ENCODE measurements at regions not wholly inside any gene's neighbourhood (a gene's known extent, or its start where the extent isn't known, plus 50 kb on each side); places are given as distances from the start of the nearest gene placed in this dataset.

DNA sequence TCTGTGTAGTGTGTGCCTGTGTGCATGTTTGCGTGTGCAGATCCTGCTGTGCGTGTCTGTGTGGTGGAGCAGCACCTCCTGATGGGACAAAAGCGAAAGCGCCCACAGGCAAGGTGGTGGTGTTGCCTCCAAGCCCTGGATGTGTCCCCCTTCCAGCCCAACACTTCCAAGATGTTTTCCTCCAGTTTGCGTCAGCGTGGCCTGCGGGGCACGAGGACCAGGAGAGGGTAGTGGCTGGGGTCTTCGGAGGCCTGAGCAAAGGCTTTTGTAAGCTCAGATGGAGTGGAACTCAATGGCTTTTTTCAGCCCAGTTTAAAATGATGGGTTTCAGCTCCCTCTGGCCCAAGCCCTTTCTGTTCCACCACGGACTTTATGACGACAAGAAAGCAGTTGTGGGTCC, 209.5 kb downstream of the IRX2 start:
- DNase-seq (ENCODE audit: extremely low spot score, unreplicated experiment): no peak
- no peak overlapping the region for H3K4me3 Mint-ChIP-seq (ENCODE audit: unreplicated experiment)
- peaks cover 43% of the 10 kb centered on the region for H3K9me3 Mint-ChIP-seq (ENCODE audit: unreplicated experiment)
- H3K4me1 Mint-ChIP-seq (ENCODE audit: unreplicated experiment): no peaks in the 10 kb centered on the region
- no peak overlapping the region for H3K27ac Mint-ChIP-seq (ENCODE audit: unreplicated experiment)
- H3K27me3 Mint-ChIP-seq (ENCODE audit: unreplicated experiment): no peaks in the 10 kb centered on the region
- no peaks in the 10 kb centered on the region for H3K36me3 Mint-ChIP-seq (ENCODE audit: unreplicated experiment)
- TF ChIP-seq, protein P1, sequence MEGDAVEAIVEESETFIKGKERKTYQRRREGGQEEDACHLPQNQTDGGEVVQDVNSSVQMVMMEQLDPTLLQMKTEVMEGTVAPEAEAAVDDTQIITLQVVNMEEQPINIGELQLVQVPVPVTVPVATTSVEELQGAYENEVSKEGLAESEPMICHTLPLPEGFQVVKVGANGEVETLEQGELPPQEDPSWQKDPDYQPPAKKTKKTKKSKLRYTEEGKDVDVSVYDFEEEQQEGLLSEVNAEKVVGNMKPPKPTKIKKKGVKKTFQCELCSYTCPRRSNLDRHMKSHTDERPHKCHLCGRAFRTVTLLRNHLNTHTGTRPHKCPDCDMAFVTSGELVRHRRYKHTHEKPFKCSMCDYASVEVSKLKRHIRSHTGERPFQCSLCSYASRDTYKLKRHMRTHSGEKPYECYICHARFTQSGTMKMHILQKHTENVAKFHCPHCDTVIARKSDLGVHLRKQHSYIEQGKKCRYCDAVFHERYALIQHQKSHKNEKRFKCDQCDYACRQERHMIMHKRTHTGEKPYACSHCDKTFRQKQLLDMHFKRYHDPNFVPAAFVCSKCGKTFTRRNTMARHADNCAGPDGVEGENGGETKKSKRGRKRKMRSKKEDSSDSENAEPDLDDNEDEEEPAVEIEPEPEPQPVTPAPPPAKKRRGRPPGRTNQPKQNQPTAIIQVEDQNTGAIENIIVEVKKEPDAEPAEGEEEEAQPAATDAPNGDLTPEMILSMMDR (IDR thresholded peaks at IDR 0.05): no peak

DNA sequence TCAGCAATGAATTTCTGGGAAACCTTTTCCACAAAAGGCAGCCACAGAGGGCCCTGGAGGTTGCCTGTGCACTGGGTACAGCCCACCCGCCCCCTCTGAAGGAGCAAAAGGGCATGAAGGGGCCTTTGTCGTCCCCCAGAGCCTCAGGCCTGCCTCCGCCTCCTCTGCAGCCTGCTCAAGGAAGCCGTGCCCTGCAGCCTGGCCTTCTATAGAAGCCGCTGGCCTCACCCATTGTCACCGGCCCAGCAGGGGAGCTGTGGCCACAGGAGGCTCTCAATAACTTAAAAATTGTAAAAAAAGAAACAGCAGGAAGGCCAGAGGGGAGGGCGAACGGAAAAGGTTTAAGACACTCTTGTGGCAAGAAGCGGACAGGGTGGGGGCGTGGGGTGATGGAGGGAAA, 213.3 kb downstream of the IRX2 start:
- H3K9me3 Mint-ChIP-seq (ENCODE audit: unreplicated experiment): peaks cover 25% of the 10 kb centered on the region
- TF ChIP-seq, protein P1 (IDR thresholded peaks at IDR 0.05): no peak
- no peaks in the 10 kb centered on the region for H3K27me3 Mint-ChIP-seq (ENCODE audit: unreplicated experiment)
- H3K4me3 Mint-ChIP-seq (ENCODE audit: unreplicated experiment): no peak overlapping the region
- no peak for DNase-seq (ENCODE audit: extremely low spot score, unreplicated experiment)
- no peaks in the 10 kb centered on the region for H3K36me3 Mint-ChIP-seq (ENCODE audit: unreplicated experiment)
- H3K4me1 Mint-ChIP-seq (ENCODE audit: unreplicated experiment): no peaks in the 10 kb centered on the region
- no peak overlapping the region for H3K27ac Mint-ChIP-seq (ENCODE audit: unreplicated experiment)

GRCh38 chr5:2537378-2538145, 213.9 kb downstream of the IRX2 start:
- no peaks in the 10 kb centered on the region for H3K4me1 Mint-ChIP-seq (ENCODE audit: unreplicated experiment)
- H3K27ac Mint-ChIP-seq (ENCODE audit: unreplicated experiment): no peak overlapping the region
- no peak overlapping the region for H3K4me3 Mint-ChIP-seq (ENCODE audit: unreplicated experiment)
- H3K36me3 Mint-ChIP-seq (ENCODE audit: unreplicated experiment): no peaks in the 10 kb centered on the region
- DNase-seq (ENCODE audit: extremely low spot score, unreplicated experiment): no peak
- H3K27me3 Mint-ChIP-seq (ENCODE audit: unreplicated experiment): no peaks in the 10 kb centered on the region
- TF ChIP-seq, protein P1 (IDR thresholded peaks at IDR 0.05): no peak
- H3K9me3 Mint-ChIP-seq (ENCODE audit: unreplicated experiment): peaks cover 23% of the 10 kb centered on the region

GRCh38 chr5:2536632-2537377, 214.7 kb downstream of the IRX2 start:
- Mint-ChIP-seq H3K27ac (ENCODE audit: unreplicated experiment) (no peak overlapping the region), H3K4me1 (ENCODE audit: unreplicated experiment) (no peaks in the 10 kb centered on the region), H3K4me3 (ENCODE audit: unreplicated experiment) (no peak overlapping the region), H3K9me3 (ENCODE audit: unreplicated experiment) (peaks cover 18% of the 10 kb centered on the region), H3K27me3 (ENCODE audit: unreplicated experiment) (no peaks in the 10 kb centered on the region), H3K36me3 (ENCODE audit: unreplicated experiment) (no peaks in the 10 kb centered on the region)
- TF ChIP-seq, protein P1 (IDR thresholded peaks at IDR 0.05): no peak
- DNase-seq (ENCODE audit: extremely low spot score, unreplicated experiment): no peak

GRCh38 chr5:2534970-2535369, 216.5 kb downstream of the IRX2 start:
- TF ChIP-seq, protein P1 (IDR thresholded peaks at IDR 0.05): no peak
- Mint-ChIP-seq H3K4me3 (ENCODE audit: unreplicated experiment) (no peak overlapping the region), H3K9me3 (ENCODE audit: unreplicated experiment) (peaks cover 7% of the 10 kb centered on the region), H3K36me3 (ENCODE audit: unreplicated experiment) (no peaks in the 10 kb centered on the region), H3K27me3 (ENCODE audit: unreplicated experiment) (no peaks in the 10 kb centered on the region), H3K27ac (ENCODE audit: unreplicated experiment) (no peak overlapping the region), H3K4me1 (ENCODE audit: unreplicated experiment) (no peaks in the 10 kb centered on the region)
- no peak for DNase-seq (ENCODE audit: extremely low spot score, unreplicated experiment)
